Upper lobe of right lung (tissue), 1 donor: ENCODE measurements at regions not wholly inside any gene's neighbourhood (a gene's known extent, or its start where the extent isn't known, plus 50 kb on each side); places are given as distances from the start of the nearest gene placed in this dataset.

ENCODE experiments used
- ATAC-seq: fragments of 200-7000 bp; cut with Tn5 transposase; one replicate; pipeline ENCODE4 v1.9.1; 2020; ENCODE audit warnings: mild to moderate bottlenecking, moderate library complexity
- DNase-seq: peaks from one replicate; pipeline ENCODE4 v3.0.0-alpha.2; 2020
- H3K27ac ChIP-seq: fragments of 200-600 bp; one replicate; pipeline ENCODE4 v1.8.0; 2022
- H3K27me3 ChIP-seq: fragments of 200-600 bp; one replicate; pipeline ENCODE4 v1.8.0; 2022; ENCODE audit warnings: mild to moderate bottlenecking
- H3K36me3 ChIP-seq: fragments of 200-600 bp; one replicate; pipeline ENCODE4 v1.8.0; 2022
- H3K4me1 ChIP-seq: fragments of 200-600 bp; one replicate; pipeline ENCODE4 v1.8.0; 2022
- H3K4me3 ChIP-seq: fragments of 200-600 bp; one replicate; pipeline ENCODE4 v1.8.0; 2022; ENCODE audit warnings: mild to moderate bottlenecking
- H3K9me3 ChIP-seq: fragments of 200-600 bp; one replicate; pipeline ENCODE4 v1.8.0; 2022
- CTCF ChIP-seq: fragments of 200-600 bp; IDR thresholded peaks from one replicate; pipeline ENCODE4 v1.8.0; 2022; ENCODE audit warnings: antibody characterized with exemption
- intact Hi-C: fragments of 100-400 bp; cut with DNase I; formaldehyde crosslinking; loops from one replicate; pipeline ENCODE4 v1.11.0; 2022
- donor health status: DM: no; HTN: yes; CAD: no; lungs with severe emphysema.

- H3K4me1 ChIP-seq = peaks cover 3% of the 10 kb centered on the region
- no peaks in the 10 kb centered on the region for H3K27me3 ChIP-seq
- intact Hi-C loops = no loop called here
- no peaks in the 10 kb centered on the region for H3K36me3 ChIP-seq
- no peak for TF ChIP-seq CTCF
- no peak for DNase-seq
- no peak overlapping the region for H3K27ac ChIP-seq
- H3K9me3 ChIP-seq = no peaks in the 10 kb centered on the region
- ATAC-seq = no peak
- H3K4me3 ChIP-seq = no peak overlapping the region
Measured at GRCh38 chr12:88419794-88420193, 160.5 kb downstream of the KITLG start.

- H3K9me3 ChIP-seq = no peaks in the 10 kb centered on the region
- H3K4me3 ChIP-seq = no peak overlapping the region
- TF ChIP-seq CTCF = no peak
- H3K36me3 ChIP-seq = no peaks in the 10 kb centered on the region
- intact Hi-C loops = no loop called here
- peaks cover 3% of the 10 kb centered on the region for H3K4me1 ChIP-seq
- ATAC-seq (no peak), DNase-seq (no peak)
- H3K27ac ChIP-seq = no peak overlapping the region
- no peaks in the 10 kb centered on the region for H3K27me3 ChIP-seq
Measured at GRCh38 chr12:88420457-88420856, 159.8 kb downstream of the KITLG start.

GRCh38 chr12:88424791-88425730, 155.2 kb downstream of the KITLG start:
- DNase-seq = no peak
- H3K9me3 ChIP-seq = peaks cover 4% of the 10 kb centered on the region
- H3K4me1 ChIP-seq = no peaks in the 10 kb centered on the region
- H3K27ac ChIP-seq = no peak overlapping the region
- TF ChIP-seq CTCF = no peak
- H3K36me3 ChIP-seq = no peaks in the 10 kb centered on the region
- no peak overlapping the region for H3K4me3 ChIP-seq
- no peaks in the 10 kb centered on the region for H3K27me3 ChIP-seq
- intact Hi-C loops = no loop called here
- ATAC-seq = no peak

GRCh38 chr12:88428350-88428749, 151.9 kb downstream of the KITLG start:
- Histone ChIP-seq H3K4me1 (no peaks in the 10 kb centered on the region), H3K27me3 (no peaks in the 10 kb centered on the region), H3K4me3 (no peak overlapping the region), H3K27ac (no peak overlapping the region), H3K36me3 (no peaks in the 10 kb centered on the region), H3K9me3 (peaks cover 4% of the 10 kb centered on the region)
- no peak for TF ChIP-seq CTCF
- ATAC-seq (no peak), DNase-seq (no peak)
- intact Hi-C loops = no loop called here

- no peak overlapping the region for H3K4me3 ChIP-seq
- no peaks in the 10 kb centered on the region for H3K36me3 ChIP-seq
- no peaks in the 10 kb centered on the region for H3K27me3 ChIP-seq
- ATAC-seq (no peak), DNase-seq (no peak)
- peaks cover 4% of the 10 kb centered on the region for H3K9me3 ChIP-seq
- no peak for TF ChIP-seq CTCF
- no peak overlapping the region for H3K27ac ChIP-seq
- intact Hi-C loops = no loop called here
- H3K4me1 ChIP-seq = no peaks in the 10 kb centered on the region
Measured at GRCh38 chr12:88431246-88431645, 149.0 kb downstream of the KITLG start.
